ENCODE measurements at regions not wholly inside any gene's neighbourhood (a gene's known extent, or its start where the extent isn't known, plus 50 kb on each side); places are given as distances from the start of the nearest gene placed in this dataset.

DNA sequence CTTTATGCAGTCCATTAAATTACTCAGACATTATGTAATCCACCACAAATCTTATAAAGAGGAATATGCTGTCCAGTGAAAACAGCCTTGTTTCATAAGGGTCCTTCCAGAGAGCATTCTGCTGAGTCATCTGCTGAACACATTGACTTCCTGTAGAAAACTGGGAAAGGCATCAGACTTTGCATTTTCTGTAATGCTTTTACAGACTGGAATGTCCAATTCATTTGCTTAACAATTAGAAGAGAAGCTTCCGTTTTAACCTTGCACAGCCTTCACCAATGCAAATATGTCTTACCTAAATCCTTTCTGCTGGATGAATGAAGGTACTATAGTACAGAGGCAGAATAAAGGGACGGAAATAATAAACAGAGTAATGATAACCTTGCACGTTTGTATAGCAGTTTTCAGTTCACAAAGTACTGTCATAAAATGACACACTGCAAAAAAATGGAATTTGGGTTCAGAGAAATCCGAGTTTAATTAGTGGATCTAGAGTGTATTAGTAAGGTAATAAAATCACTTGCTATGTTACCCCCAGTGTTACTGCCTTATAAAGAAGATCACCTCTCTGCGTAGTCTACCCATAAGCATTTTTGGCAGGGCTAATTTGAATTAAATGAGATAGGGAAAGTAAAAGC lies 301.5 kb downstream of the PYDC2 start:
- TF ChIP-seq POLR2A (IDR thresholded peaks at IDR 0.05) = no peak
- TF ChIP-seq, protein P1, sequence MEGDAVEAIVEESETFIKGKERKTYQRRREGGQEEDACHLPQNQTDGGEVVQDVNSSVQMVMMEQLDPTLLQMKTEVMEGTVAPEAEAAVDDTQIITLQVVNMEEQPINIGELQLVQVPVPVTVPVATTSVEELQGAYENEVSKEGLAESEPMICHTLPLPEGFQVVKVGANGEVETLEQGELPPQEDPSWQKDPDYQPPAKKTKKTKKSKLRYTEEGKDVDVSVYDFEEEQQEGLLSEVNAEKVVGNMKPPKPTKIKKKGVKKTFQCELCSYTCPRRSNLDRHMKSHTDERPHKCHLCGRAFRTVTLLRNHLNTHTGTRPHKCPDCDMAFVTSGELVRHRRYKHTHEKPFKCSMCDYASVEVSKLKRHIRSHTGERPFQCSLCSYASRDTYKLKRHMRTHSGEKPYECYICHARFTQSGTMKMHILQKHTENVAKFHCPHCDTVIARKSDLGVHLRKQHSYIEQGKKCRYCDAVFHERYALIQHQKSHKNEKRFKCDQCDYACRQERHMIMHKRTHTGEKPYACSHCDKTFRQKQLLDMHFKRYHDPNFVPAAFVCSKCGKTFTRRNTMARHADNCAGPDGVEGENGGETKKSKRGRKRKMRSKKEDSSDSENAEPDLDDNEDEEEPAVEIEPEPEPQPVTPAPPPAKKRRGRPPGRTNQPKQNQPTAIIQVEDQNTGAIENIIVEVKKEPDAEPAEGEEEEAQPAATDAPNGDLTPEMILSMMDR (IDR thresholded peaks at IDR 0.05) = no peak

Data from lower leg skin (tissue), 3 donors.